ENCODE measurements at regions not wholly inside any gene's neighbourhood (a gene's known extent, or its start where the extent isn't known, plus 50 kb on each side); places are given as distances from the start of the nearest gene placed in this dataset.
A peak's percentile ranks its signal among the peaks of the same experiment; 100 is the strongest.

- Histone ChIP-seq H3K4me1 (no peaks in the 10 kb centered on the region), H3K27me3 (no peaks in the 10 kb centered on the region), H3K4me3 (no peak overlapping the region), H3K9me3 (no peaks in the 10 kb centered on the region), H3K36me3 (no peaks in the 10 kb centered on the region), H3K27ac (no peak overlapping the region)
- no peak for DNase-seq (ENCODE audit: low spot score in 2 of 2)
- 95% methylated on average over 2 of the region's 2 CpGs for WGBS
- no peak for TF ChIP-seq CTCF (IDR thresholded peaks at IDR 0.05)
Observed at GRCh38 chr3:135499426-135499825, 466.1 kb upstream of the PPP2R3A start.

- no peaks in the 10 kb centered on the region for H3K9me3 ChIP-seq
- H3K27me3 ChIP-seq = no peaks in the 10 kb centered on the region
- no peaks in the 10 kb centered on the region for H3K36me3 ChIP-seq
- TF ChIP-seq POLR2A (IDR thresholded peaks at IDR 0.05) (no peak), POLR2AphosphoS5 (IDR thresholded peaks at IDR 0.05) (no peak), CTCF (IDR thresholded peaks at IDR 0.05) (no peak), EP300 (IDR thresholded peaks at IDR 0.05) (no peak)
- no peak overlapping the region for H3K4me3 ChIP-seq
- DNase-seq (ENCODE audit: low spot score in 2 of 2) = no peak
- H3K4me1 ChIP-seq = no peaks in the 10 kb centered on the region
- H3K27ac ChIP-seq = no peak overlapping the region
- 95% methylated on average over 3 of the region's 3 CpGs for WGBS
Observed at GRCh38 chr3:135500034-135500433, 465.5 kb upstream of the PPP2R3A start.

- H3K9me3 ChIP-seq = no peaks in the 10 kb centered on the region
- no peaks in the 10 kb centered on the region for H3K27me3 ChIP-seq
- TF ChIP-seq EP300 (IDR thresholded peaks at IDR 0.05) = no peak
- no peaks in the 10 kb centered on the region for H3K36me3 ChIP-seq
- no peak overlapping the region for H3K4me3 ChIP-seq
- no peak overlapping the region for H3K27ac ChIP-seq
- H3K4me1 ChIP-seq = no peaks in the 10 kb centered on the region
- 64% methylated on average over 11 of the region's 11 CpGs for WGBS
- no peak for DNase-seq (ENCODE audit: low spot score in 2 of 2)
Observed at GRCh38 chr3:135503065-135503759, 462.3 kb upstream of the PPP2R3A start.

- H3K27me3 ChIP-seq = no peaks in the 10 kb centered on the region
- TF ChIP-seq CTCF (IDR thresholded peaks at IDR 0.05) = peak in 1 of 2 donors; percentile 75
- no peak for TF ChIP-seq POLR2A (IDR thresholded peaks at IDR 0.05)
- H3K4me1 ChIP-seq = no peaks in the 10 kb centered on the region
- 31% methylated on average over 15 of the region's 18 CpGs for WGBS
- no peak overlapping the region for H3K4me3 ChIP-seq
- no peaks in the 10 kb centered on the region for H3K9me3 ChIP-seq
- no peak for DNase-seq (ENCODE audit: low spot score in 2 of 2)
- H3K36me3 ChIP-seq = no peaks in the 10 kb centered on the region
- no peak overlapping the region for H3K27ac ChIP-seq
Observed at GRCh38 chr3:135503760-135504686, 461.5 kb upstream of the PPP2R3A start.

GRCh38 chr3:135513106-135514059, 452.1 kb upstream of the PPP2R3A start:
- Histone ChIP-seq H3K4me1 (no peaks in the 10 kb centered on the region), H3K4me3 (no peak overlapping the region), H3K27me3 (no peaks in the 10 kb centered on the region), H3K9me3 (no peaks in the 10 kb centered on the region), H3K36me3 (no peaks in the 10 kb centered on the region), H3K27ac (no peak overlapping the region)
- no peak for DNase-seq (ENCODE audit: low spot score in 2 of 2)
- 85% methylated on average over 5 of the region's 5 CpGs for WGBS
- no peak for TF ChIP-seq EP300 (IDR thresholded peaks at IDR 0.05)
- no peak for TF ChIP-seq POLR2A (IDR thresholded peaks at IDR 0.05)
- no peak for TF ChIP-seq POLR2AphosphoS5 (IDR thresholded peaks at IDR 0.05)
- TF ChIP-seq CTCF (IDR thresholded peaks at IDR 0.05) = no peak
